PC-3 (cell line): ENCODE measurements at regions not wholly inside any gene's neighbourhood (a gene's known extent, or its start where the extent isn't known, plus 50 kb on each side); places are given as distances from the start of the nearest gene placed in this dataset.

ENCODE experiments used
- CTCF ChIP-seq: fragments of 300-600 bp; sonication (generic); conservative IDR thresholded peaks from 2 replicates; pipeline ENCODE4 v1.5.1; 2017; ENCODE audit warnings: antibody characterized with exemption, low read depth, mild to moderate bottlenecking, low read length
- EZH2phosphoT487 ChIP-seq: fragments of 300-600 bp; sonication (generic); IDR thresholded peaks from 2 replicates; pipeline ENCODE4 v1.6.1; 2018; ENCODE audit warnings: mild to moderate bottlenecking, antibody characterized with exemption, low read length, borderline replicate concordance

GRCh38 chr7:51702673-51703072 is 386.1 kb upstream of the COBL start:
- TF ChIP-seq CTCF (no peak), EZH2phosphoT487 (no peak)
